Chondrocyte (in vitro differentiated cells): ENCODE measurements at regions not wholly inside any gene's neighbourhood (a gene's known extent, or its start where the extent isn't known, plus 50 kb on each side); places are given as distances from the start of the nearest gene placed in this dataset.

Experiments
- DNase-seq: peaks from one replicate; pipeline ENCODE4 v3.0.0; 2021; ENCODE audit warnings: mixed read lengths, low spot score
- H3K27ac Mint-ChIP-seq: one replicate; pipeline ENCODE4 v1.8.0; 2021; ENCODE audit warnings: mild to moderate bottlenecking, moderate library complexity, mixed read lengths; ENCODE audit not compliant: unreplicated experiment
- H3K27me3 Mint-ChIP-seq: 2 replicates; pipeline ENCODE4 v1.8.0; 2021; ENCODE audit warnings: low read depth, mixed read lengths
- H3K36me3 Mint-ChIP-seq: 2 replicates; pipeline ENCODE4 v1.8.0; 2021; ENCODE audit warnings: low read depth, mixed read lengths
- H3K4me1 Mint-ChIP-seq: 2 replicates; pipeline ENCODE4 v1.8.0; 2021; ENCODE audit warnings: low read depth, mild to moderate bottlenecking, mixed read lengths
- H3K4me3 Mint-ChIP-seq: one replicate; pipeline ENCODE4 v1.8.0; 2021; ENCODE audit warnings: mild to moderate bottlenecking, moderate library complexity, mixed read lengths; ENCODE audit not compliant: unreplicated experiment
- H3K9me3 Mint-ChIP-seq: 2 replicates; pipeline ENCODE4 v1.8.0; 2021; ENCODE audit warnings: low read depth, mixed read lengths
- CTCF ChIP-seq: fragments of 200-600 bp; sonication (generic); IDR thresholded peaks from 2 replicates; pipeline ENCODE4 v1.5.0; 2021; ENCODE audit warnings: antibody characterized with exemption, mild to moderate bottlenecking, moderate library complexity

GRCh38 chr7:8939446-8939845 lies 506.0 kb downstream of the NXPH1 start:
- no peak for DNase-seq
- Mint-ChIP-seq H3K36me3 (no peaks in the 10 kb centered on the region), H3K9me3 (no peaks in the 10 kb centered on the region), H3K4me3 (no peak overlapping the region), H3K27ac (no peak overlapping the region), H3K27me3 (no peaks in the 10 kb centered on the region), H3K4me1 (no peaks in the 10 kb centered on the region)
- no peak for TF ChIP-seq CTCF

- no peak for TF ChIP-seq CTCF
- Mint-ChIP-seq H3K4me3 (no peak overlapping the region), H3K9me3 (no peaks in the 10 kb centered on the region)
Measured at GRCh38 chr7:8963722-8964121, 530.3 kb downstream of the NXPH1 start.

GRCh38 chr7:8965177-8965576 lies 531.8 kb downstream of the NXPH1 start:
- no peaks in the 10 kb centered on the region for H3K36me3 Mint-ChIP-seq
- no peak overlapping the region for H3K4me3 Mint-ChIP-seq
- no peak overlapping the region for H3K27ac Mint-ChIP-seq
- TF ChIP-seq CTCF, result no peak
- no peaks in the 10 kb centered on the region for H3K9me3 Mint-ChIP-seq
- peaks cover 5% of the 10 kb centered on the region for H3K4me1 Mint-ChIP-seq
- no peaks in the 10 kb centered on the region for H3K27me3 Mint-ChIP-seq
- DNase-seq, result no peak

More at GRCh38 chr7:8963722-8964121, 530.3 kb downstream of the NXPH1 start:
- H3K27me3 Mint-ChIP-seq, result no peaks in the 10 kb centered on the region
- no peak for DNase-seq
- H3K36me3 Mint-ChIP-seq, result no peaks in the 10 kb centered on the region
- H3K27ac Mint-ChIP-seq, result no peak overlapping the region
- peaks cover 5% of the 10 kb centered on the region for H3K4me1 Mint-ChIP-seq

GRCh38 chr7:8973601-8974000 lies 540.2 kb downstream of the NXPH1 start:
- Mint-ChIP-seq H3K4me3 (no peak overlapping the region), H3K27me3 (no peaks in the 10 kb centered on the region), H3K36me3 (no peaks in the 10 kb centered on the region), H3K4me1 (no peaks in the 10 kb centered on the region), H3K27ac (no peak overlapping the region), H3K9me3 (peaks cover 3% of the 10 kb centered on the region)
- no peak for TF ChIP-seq CTCF
- DNase-seq, result no peak

- Mint-ChIP-seq H3K4me3 (no peak overlapping the region), H3K27me3 (no peaks in the 10 kb centered on the region), H3K36me3 (no peaks in the 10 kb centered on the region)
Measured at GRCh38 chr7:8975681-8976080, 542.3 kb downstream of the NXPH1 start.

More at GRCh38 chr7:8975681-8976080, 542.3 kb downstream of the NXPH1 start:
- H3K27ac Mint-ChIP-seq, result no peak overlapping the region
- no peaks in the 10 kb centered on the region for H3K4me1 Mint-ChIP-seq
- no peak for TF ChIP-seq CTCF
- H3K9me3 Mint-ChIP-seq, result peaks cover 3% of the 10 kb centered on the region
- DNase-seq, result no peak
